ENCODE measurements at regions not wholly inside any gene's neighbourhood (a gene's known extent, or its start where the extent isn't known, plus 50 kb on each side); places are given as distances from the start of the nearest gene placed in this dataset.
A peak's percentile ranks its signal among the peaks of the same experiment; 100 is the strongest.

- DNase-seq, result no peak
Measured at GRCh38 chr1:5311634-5312292, 657.4 kb downstream of the AJAP1 start.

- DNase-seq, result no peak
Measured at GRCh38 chr1:5311147-5311546, 656.7 kb downstream of the AJAP1 start.

- DNase-seq, result no peak
Measured at GRCh38 chr1:5308249-5308648, 653.8 kb downstream of the AJAP1 start.

- DNase-seq, result no peak
Measured at GRCh38 chr1:5304702-5305101, 650.3 kb downstream of the AJAP1 start.

- no peak for DNase-seq
Measured at GRCh38 chr1:5298376-5298775, 644.0 kb downstream of the AJAP1 start.

GRCh38 chr1:5297886-5298239 is 643.5 kb downstream of the AJAP1 start:
- DNase-seq, result no peak

GRCh38 chr1:5297180-5297885 is 642.9 kb downstream of the AJAP1 start:
- DNase-seq, result no peak

- no peak for DNase-seq
Measured at GRCh38 chr1:5296557-5297179, 642.3 kb downstream of the AJAP1 start.

- DNase-seq, result no peak
Measured at GRCh38 chr1:5296095-5296494, 641.7 kb downstream of the AJAP1 start.

GRCh38 chr1:5291889-5292288 is 637.5 kb downstream of the AJAP1 start:
- DNase-seq, result no peak

GRCh38 chr1:5287178-5288150 is 633.1 kb downstream of the AJAP1 start:
- no peak for DNase-seq

GRCh38 chr1:5286244-5286643 is 631.8 kb downstream of the AJAP1 start:
- DNase-seq, result peak in 1 of 2 experiments; percentile 6

- DNase-seq, result no peak
Measured at GRCh38 chr1:5274527-5274926, 620.1 kb downstream of the AJAP1 start.

- DNase-seq, result no peak
Measured at GRCh38 chr1:5273280-5274003, 619.0 kb downstream of the AJAP1 start.

- DNase-seq, result no peak
Measured at GRCh38 chr1:5272325-5272724, 617.9 kb downstream of the AJAP1 start.

- DNase-seq, result no peak
Measured at GRCh38 chr1:5271264-5271663, 616.9 kb downstream of the AJAP1 start.

GRCh38 chr1:5269901-5270300 is 615.5 kb downstream of the AJAP1 start:
- DNase-seq, result no peak

- DNase-seq, result no peak
Measured at GRCh38 chr1:5267603-5268235, 613.3 kb downstream of the AJAP1 start.

- no peak for DNase-seq
Measured at GRCh38 chr1:5265438-5266075, 611.1 kb downstream of the AJAP1 start.

GRCh38 chr1:5264476-5264875 is 610.1 kb downstream of the AJAP1 start:
- DNase-seq, result no peak

GRCh38 chr1:5256793-5257192 is 602.4 kb downstream of the AJAP1 start:
- DNase-seq, result no peak

All from NCI-H526 (cell line).